ENCODE measurements at regions not wholly inside any gene's neighbourhood (a gene's known extent, or its start where the extent isn't known, plus 50 kb on each side); places are given as distances from the start of the nearest gene placed in this dataset.

DNA sequence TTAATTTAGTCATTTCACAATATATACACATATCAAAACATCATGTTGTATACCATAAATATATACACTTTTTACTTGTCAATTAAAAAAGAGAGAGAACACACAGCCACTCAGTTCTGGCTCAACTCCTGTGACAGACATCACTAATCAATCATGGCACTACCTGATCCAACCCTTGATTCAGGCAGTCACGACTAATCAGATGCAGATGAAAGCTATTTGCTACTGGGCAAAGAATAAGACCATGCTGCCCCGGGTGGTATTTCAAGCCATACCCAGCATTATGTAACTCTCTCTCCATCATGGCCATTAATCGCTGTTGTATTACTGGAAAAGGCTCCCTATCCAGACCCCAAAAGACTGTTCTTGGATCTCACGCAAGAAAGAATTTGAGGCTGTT, 345.7 kb downstream of the HAPSTR1 start:
- TF ChIP-seq MAX (IDR thresholded peaks at IDR 0.05) (no peak), FOXM1 (IDR thresholded peaks at IDR 0.05; ENCODE audit: borderline replicate concordance, low read depth) (no peak), YY1 (IDR thresholded peaks at IDR 0.05; ENCODE audit: low read depth) (no peak), CEBPB (IDR thresholded peaks at IDR 0.05) (no peak)
- TF ChIP-seq, protein P1, sequence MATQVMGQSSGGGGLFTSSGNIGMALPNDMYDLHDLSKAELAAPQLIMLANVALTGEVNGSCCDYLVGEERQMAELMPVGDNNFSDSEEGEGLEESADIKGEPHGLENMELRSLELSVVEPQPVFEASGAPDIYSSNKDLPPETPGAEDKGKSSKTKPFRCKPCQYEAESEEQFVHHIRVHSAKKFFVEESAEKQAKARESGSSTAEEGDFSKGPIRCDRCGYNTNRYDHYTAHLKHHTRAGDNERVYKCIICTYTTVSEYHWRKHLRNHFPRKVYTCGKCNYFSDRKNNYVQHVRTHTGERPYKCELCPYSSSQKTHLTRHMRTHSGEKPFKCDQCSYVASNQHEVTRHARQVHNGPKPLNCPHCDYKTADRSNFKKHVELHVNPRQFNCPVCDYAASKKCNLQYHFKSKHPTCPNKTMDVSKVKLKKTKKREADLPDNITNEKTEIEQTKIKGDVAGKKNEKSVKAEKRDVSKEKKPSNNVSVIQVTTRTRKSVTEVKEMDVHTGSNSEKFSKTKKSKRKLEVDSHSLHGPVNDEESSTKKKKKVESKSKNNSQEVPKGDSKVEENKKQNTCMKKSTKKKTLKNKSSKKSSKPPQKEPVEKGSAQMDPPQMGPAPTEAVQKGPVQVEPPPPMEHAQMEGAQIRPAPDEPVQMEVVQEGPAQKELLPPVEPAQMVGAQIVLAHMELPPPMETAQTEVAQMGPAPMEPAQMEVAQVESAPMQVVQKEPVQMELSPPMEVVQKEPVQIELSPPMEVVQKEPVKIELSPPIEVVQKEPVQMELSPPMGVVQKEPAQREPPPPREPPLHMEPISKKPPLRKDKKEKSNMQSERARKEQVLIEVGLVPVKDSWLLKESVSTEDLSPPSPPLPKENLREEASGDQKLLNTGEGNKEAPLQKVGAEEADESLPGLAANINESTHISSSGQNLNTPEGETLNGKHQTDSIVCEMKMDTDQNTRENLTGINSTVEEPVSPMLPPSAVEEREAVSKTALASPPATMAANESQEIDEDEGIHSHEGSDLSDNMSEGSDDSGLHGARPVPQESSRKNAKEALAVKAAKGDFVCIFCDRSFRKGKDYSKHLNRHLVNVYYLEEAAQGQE (IDR thresholded peaks at IDR 0.05; ENCODE audit: low read depth), result no peak

Measured in Ishikawa (cell line).